ENCODE measurements at regions not wholly inside any gene's neighbourhood (a gene's known extent, or its start where the extent isn't known, plus 50 kb on each side); places are given as distances from the start of the nearest gene placed in this dataset.

DNA sequence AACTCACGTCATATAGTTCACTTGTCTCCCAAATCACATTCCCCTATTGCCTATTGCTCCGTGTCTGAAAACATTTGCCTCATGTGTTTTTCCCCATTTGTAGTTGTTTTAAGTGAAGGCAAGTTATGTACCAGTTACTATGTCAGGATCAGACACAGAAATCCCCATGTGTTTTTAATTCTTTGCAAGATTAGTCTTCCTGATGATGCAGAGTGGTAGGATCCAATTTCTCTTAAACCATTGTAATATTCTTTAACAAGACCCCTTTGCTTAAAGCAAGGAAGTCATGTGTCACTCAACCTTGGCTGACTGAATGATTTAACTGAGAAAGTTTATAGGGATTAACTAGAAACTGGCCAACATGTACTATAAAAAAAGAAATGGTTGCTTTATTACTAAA is 164.4 kb downstream of the OPA1 start:
- H3K4me2 ChIP-seq (ENCODE audit: insufficient read depth, insufficient read length, low read length) = no peak overlapping the region
- no peak overlapping the region for H2BK15ac ChIP-seq (ENCODE audit: low read depth, low read length)
- no peak overlapping the region for H3K23ac ChIP-seq (ENCODE audit: insufficient read length, low read depth, low read length)
- H3K18ac ChIP-seq (ENCODE audit: insufficient read length, low read depth, low read length) = no peak overlapping the region
- H3K36me3 Mint-ChIP-seq (ENCODE audit: insufficient read depth in 1 of 3, low read depth in 3 of 3) = peaks cover 17 to 41% (median 28%) of the 10 kb centered on the region in 3 experiments
- no peak overlapping the region for H2BK120ac ChIP-seq (ENCODE audit: low read depth, low read length, poor library complexity, severe bottlenecking)
- H4K20me1 ChIP-seq (ENCODE audit: control insufficient read depth, insufficient read depth, insufficient read length) = no peaks in the 10 kb centered on the region
- peaks cover 2% of the 10 kb centered on the region for H3K27me3 Mint-ChIP-seq (ENCODE audit: low read depth)
- no peaks in the 10 kb centered on the region for H3K27me3 ChIP-seq (ENCODE audit: insufficient read depth, low read length)
- no peak overlapping the region for H4K91ac ChIP-seq (ENCODE audit: insufficient read length, low read depth, low read length)
- no peak overlapping the region for H4K5ac ChIP-seq (ENCODE audit: insufficient read length, low read depth, low read length)
- WGBS (ENCODE audit: extremely low coverage, insufficient read length, low lambda C conversion rate) = no CpG with 5 or more reads among the region's 2 CpGs
- no peak overlapping the region for H3K4me3 Mint-ChIP-seq
- no peak overlapping the region for H3K56ac ChIP-seq (ENCODE audit: insufficient read length, low read depth, low read length)
- TF ChIP-seq, protein P1, sequence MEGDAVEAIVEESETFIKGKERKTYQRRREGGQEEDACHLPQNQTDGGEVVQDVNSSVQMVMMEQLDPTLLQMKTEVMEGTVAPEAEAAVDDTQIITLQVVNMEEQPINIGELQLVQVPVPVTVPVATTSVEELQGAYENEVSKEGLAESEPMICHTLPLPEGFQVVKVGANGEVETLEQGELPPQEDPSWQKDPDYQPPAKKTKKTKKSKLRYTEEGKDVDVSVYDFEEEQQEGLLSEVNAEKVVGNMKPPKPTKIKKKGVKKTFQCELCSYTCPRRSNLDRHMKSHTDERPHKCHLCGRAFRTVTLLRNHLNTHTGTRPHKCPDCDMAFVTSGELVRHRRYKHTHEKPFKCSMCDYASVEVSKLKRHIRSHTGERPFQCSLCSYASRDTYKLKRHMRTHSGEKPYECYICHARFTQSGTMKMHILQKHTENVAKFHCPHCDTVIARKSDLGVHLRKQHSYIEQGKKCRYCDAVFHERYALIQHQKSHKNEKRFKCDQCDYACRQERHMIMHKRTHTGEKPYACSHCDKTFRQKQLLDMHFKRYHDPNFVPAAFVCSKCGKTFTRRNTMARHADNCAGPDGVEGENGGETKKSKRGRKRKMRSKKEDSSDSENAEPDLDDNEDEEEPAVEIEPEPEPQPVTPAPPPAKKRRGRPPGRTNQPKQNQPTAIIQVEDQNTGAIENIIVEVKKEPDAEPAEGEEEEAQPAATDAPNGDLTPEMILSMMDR (conservative IDR thresholded peaks at IDR 0.05) = no peak
- DNase-seq = no peak
- H4K8ac ChIP-seq (replicated peaks; ENCODE audit: insufficient read length, low read depth, low read length) = no peak overlapping the region
- no peak overlapping the region for H2AK5ac ChIP-seq (ENCODE audit: insufficient read length, low read length)
- no peak overlapping the region for H3K4ac ChIP-seq (ENCODE audit: low read depth, low read length)
- no peak overlapping the region for H3K9ac ChIP-seq (ENCODE audit: extremely low read depth, insufficient read length, low read length)
- no peak overlapping the region for H3K14ac ChIP-seq (ENCODE audit: insufficient read depth, low read length)
- H3K4me1 ChIP-seq (ENCODE audit: insufficient read depth, low read length) = no peaks in the 10 kb centered on the region
- no peak overlapping the region for H2AFZ ChIP-seq (ENCODE audit: low read length)
- peaks cover 49 to 51% of the 10 kb centered on the region in 2 experiments for H3K9me3 Mint-ChIP-seq
- H2BK20ac ChIP-seq (ENCODE audit: low read depth, low read length, poor library complexity, severe bottlenecking) = no peak overlapping the region
- H3T11ph ChIP-seq (ENCODE audit: low read length) = no peak overlapping the region
- H3K23me2 ChIP-seq (ENCODE audit: insufficient read length, low read depth, low read length, poor library complexity, severe bottlenecking) = no peaks in the 10 kb centered on the region
- no peak overlapping the region for H3K27ac ChIP-seq (ENCODE audit: insufficient read length, low read depth, low read length)
- no peak overlapping the region for H2BK12ac ChIP-seq (ENCODE audit: insufficient read length, low read depth, low read length)
- H2BK5ac ChIP-seq (ENCODE audit: insufficient read length, low read length) = no peak overlapping the region
- H3K9me3 ChIP-seq (ENCODE audit: control insufficient read depth, low read depth, low read length) = peaks cover 8% of the 10 kb centered on the region
- H3K79me2 ChIP-seq (ENCODE audit: insufficient read depth, low read length) = no peaks in the 10 kb centered on the region
- H3K79me1 ChIP-seq (ENCODE audit: insufficient read depth, low read depth, low read length, poor library complexity, severe bottlenecking) = no peaks in the 10 kb centered on the region
- no peak overlapping the region for H3K27ac Mint-ChIP-seq
- H3K4me1 Mint-ChIP-seq = no peaks in the 10 kb centered on the region

Measured in H9 (cell line).